ENCODE measurements at regions not wholly inside any gene's neighbourhood (a gene's known extent, or its start where the extent isn't known, plus 50 kb on each side); places are given as distances from the start of the nearest gene placed in this dataset.

GRCh38 chr14:98958632-98959031 lies 313.4 kb downstream of the BCL11B start:
- Mint-ChIP-seq H3K4me3 (no peak overlapping the region), H3K27me3 (peaks cover 0 to 16% of the 10 kb centered on the region in 2 donors), H3K27ac (no peak overlapping the region), H3K4me1 (ENCODE audit: low read depth in 2 of 2) (no peaks in the 10 kb centered on the region), H3K9me3 (no peaks in the 10 kb centered on the region), H3K36me3 (no peaks in the 10 kb centered on the region)
- ATAC-seq (no peak), DNase-seq (ENCODE audit: low spot score) (no peak)

DNA sequence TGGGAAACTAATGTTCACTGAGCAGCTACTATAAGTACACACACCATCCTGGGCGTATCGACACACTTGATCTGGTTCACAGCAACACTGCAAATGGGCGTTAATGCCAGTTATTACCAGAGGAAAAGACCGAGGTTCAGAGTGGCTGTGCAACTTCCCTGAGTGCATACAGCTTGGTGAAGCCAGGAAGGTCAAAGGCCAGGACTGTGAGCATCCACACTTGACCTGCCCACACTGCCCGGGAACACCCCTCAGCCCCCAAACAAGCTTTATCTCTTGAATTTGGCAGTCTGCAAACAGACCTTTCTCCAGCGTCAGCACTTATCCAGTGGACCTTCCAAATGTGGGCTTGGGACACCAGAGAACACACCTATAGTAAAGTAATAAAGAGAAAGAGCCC lies 312.6 kb downstream of the BCL11B start:
- Mint-ChIP-seq H3K36me3 (no peaks in the 10 kb centered on the region), H3K27ac (no peak overlapping the region), H3K4me3 (no peak overlapping the region), H3K9me3 (no peaks in the 10 kb centered on the region), H3K27me3 (peaks cover 0 to 14% of the 10 kb centered on the region in 2 donors), H3K4me1 (ENCODE audit: low read depth in 2 of 2) (peaks cover 0 to 1% of the 10 kb centered on the region in 2 donors)
- no peak for ATAC-seq
- no peak for DNase-seq (ENCODE audit: low spot score)

GRCh38 chr14:98959958-98960616 lies 311.9 kb downstream of the BCL11B start:
- no peaks in the 10 kb centered on the region for H3K9me3 Mint-ChIP-seq
- H3K27me3 Mint-ChIP-seq, result peaks cover 0 to 17% of the 10 kb centered on the region in 2 donors
- H3K36me3 Mint-ChIP-seq, result no peaks in the 10 kb centered on the region
- H3K27ac Mint-ChIP-seq, result no peak overlapping the region
- no peak overlapping the region for H3K4me3 Mint-ChIP-seq
- peaks cover 6 to 8% of the 10 kb centered on the region in 2 donors for H3K4me1 Mint-ChIP-seq (ENCODE audit: low read depth in 2 of 2)
- ATAC-seq (no peak), DNase-seq (ENCODE audit: low spot score) (no peak)

- Mint-ChIP-seq H3K9me3 (no peaks in the 10 kb centered on the region), H3K27me3 (peaks cover 0 to 19% of the 10 kb centered on the region in 2 donors), H3K4me3 (no peak overlapping the region), H3K4me1 (ENCODE audit: low read depth in 2 of 2) (peaks cover 12 to 13% of the 10 kb centered on the region in 2 donors), H3K27ac (no peak overlapping the region), H3K36me3 (no peaks in the 10 kb centered on the region)
- ATAC-seq (no peak), DNase-seq (ENCODE audit: low spot score) (no peak)
Observed at GRCh38 chr14:98960617-98961013, 311.4 kb downstream of the BCL11B start.

DNA sequence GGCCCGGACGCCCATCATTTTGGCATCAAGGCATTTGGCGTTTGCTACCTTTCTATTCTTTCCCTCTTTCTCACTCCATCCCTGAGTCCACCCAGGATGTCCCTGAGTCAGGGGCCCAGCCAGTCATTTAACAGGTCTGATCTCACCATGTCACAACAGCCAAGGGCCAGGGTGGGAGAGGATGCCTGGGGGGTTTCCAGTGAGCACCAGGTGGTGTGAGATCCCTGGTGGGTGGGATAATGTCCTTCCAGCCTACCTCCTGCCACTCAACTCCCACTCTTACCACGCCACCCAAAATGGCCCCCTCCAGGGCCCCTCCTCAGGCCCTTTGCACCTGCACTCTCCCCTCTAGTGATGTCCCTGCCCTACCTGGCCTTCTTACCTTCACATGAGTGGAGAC lies 310.8 kb downstream of the BCL11B start:
- ATAC-seq (no peak), DNase-seq (ENCODE audit: low spot score) (no peak)
- H3K36me3 Mint-ChIP-seq, result no peaks in the 10 kb centered on the region
- H3K27me3 Mint-ChIP-seq, result peaks cover 0 to 20% of the 10 kb centered on the region in 2 donors
- no peaks in the 10 kb centered on the region for H3K9me3 Mint-ChIP-seq
- H3K4me3 Mint-ChIP-seq, result no peak overlapping the region
- peaks cover 12 to 13% of the 10 kb centered on the region in 2 donors for H3K4me1 Mint-ChIP-seq (ENCODE audit: low read depth in 2 of 2)
- peak overlapping the region in 1 of 2 donors; percentile 5 for H3K27ac Mint-ChIP-seq

DNA sequence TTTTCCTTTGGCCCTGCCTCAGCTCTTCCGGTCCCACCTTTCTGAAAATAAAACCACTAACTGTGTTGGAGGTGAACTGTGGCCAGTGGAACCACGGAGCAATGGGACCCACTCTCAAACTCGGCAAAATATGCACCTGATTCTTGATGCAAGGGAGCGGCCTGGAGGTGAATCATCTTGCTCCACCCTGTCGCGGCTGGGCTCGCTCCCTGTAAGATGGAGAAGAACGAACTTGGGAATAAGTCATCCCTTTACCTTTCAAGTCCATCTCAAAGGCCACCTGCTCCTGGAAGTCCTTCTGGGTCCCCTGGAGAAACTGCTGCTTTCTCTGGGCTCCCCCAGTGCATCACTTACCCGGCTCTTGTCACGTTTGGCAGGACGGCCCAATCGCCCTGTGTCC lies 309.9 kb downstream of the BCL11B start:
- no peaks in the 10 kb centered on the region for H3K36me3 Mint-ChIP-seq
- H3K9me3 Mint-ChIP-seq, result no peaks in the 10 kb centered on the region
- no peak overlapping the region for H3K4me3 Mint-ChIP-seq
- H3K27ac Mint-ChIP-seq, result no peak overlapping the region
- peaks cover 12 to 13% of the 10 kb centered on the region in 2 donors for H3K4me1 Mint-ChIP-seq (ENCODE audit: low read depth in 2 of 2)
- ATAC-seq, result no peak
- peaks cover 0 to 20% of the 10 kb centered on the region in 2 donors for H3K27me3 Mint-ChIP-seq
- no peak for DNase-seq (ENCODE audit: low spot score)

DNA sequence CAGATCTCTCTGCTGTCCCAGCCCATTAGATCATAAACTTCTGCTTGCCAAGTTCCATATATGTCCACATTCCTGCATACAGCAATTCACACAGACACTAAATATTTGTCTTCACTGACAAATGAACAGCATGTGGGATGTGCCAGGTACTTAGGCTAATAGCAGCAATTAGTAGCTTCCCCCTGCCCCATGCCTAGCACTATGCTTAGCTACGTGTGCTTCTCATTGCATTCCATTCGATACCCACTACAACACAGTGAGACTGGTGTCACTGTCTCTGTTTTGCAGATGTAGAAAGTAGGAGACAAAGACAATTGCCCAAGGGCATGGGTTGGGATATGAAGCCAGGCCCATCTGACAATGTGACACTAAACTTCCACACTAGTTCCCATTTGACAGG lies 308.4 kb downstream of the BCL11B start:
- DNase-seq (ENCODE audit: low spot score) (no peak), ATAC-seq (no peak)
- no peak overlapping the region for H3K4me3 Mint-ChIP-seq
- H3K27me3 Mint-ChIP-seq, result peaks cover 0 to 20% of the 10 kb centered on the region in 2 donors
- no peak overlapping the region for H3K27ac Mint-ChIP-seq
- H3K9me3 Mint-ChIP-seq, result no peaks in the 10 kb centered on the region
- peaks cover 12 to 13% of the 10 kb centered on the region in 2 donors for H3K4me1 Mint-ChIP-seq (ENCODE audit: low read depth in 2 of 2)
- H3K36me3 Mint-ChIP-seq, result no peaks in the 10 kb centered on the region

DNA sequence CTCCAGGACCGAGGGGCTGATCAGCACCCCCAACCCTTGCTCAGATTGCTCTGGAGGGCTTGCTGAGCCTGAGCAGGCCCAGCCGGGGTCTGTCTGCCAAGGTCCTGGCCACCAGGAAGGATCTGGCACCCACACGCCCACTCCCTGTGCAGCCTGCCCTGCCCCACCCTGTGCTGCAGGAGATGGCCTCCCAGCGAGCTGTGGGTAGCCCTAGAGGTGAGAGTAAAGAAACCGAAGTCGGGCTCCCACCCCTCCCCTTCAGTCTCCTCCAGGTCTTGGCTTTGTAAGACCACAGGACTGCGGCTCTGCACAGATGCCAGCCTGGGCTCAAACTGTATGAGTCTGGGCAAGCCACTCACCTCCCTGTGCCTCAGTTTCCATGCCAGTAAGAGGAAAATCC lies 307.8 kb downstream of the BCL11B start:
- peaks cover 0 to 20% of the 10 kb centered on the region in 2 donors for H3K27me3 Mint-ChIP-seq
- H3K4me1 Mint-ChIP-seq (ENCODE audit: low read depth in 2 of 2), result peaks cover 12 to 13% of the 10 kb centered on the region in 2 donors
- DNase-seq (ENCODE audit: low spot score) (no peak), ATAC-seq (no peak)
- H3K4me3 Mint-ChIP-seq, result no peak overlapping the region
- H3K36me3 Mint-ChIP-seq, result no peaks in the 10 kb centered on the region
- H3K27ac Mint-ChIP-seq, result no peak overlapping the region
- no peaks in the 10 kb centered on the region for H3K9me3 Mint-ChIP-seq

GRCh38 chr14:98965076-98965475 lies 306.9 kb downstream of the BCL11B start:
- Mint-ChIP-seq H3K4me3 (no peak overlapping the region), H3K4me1 (ENCODE audit: low read depth in 2 of 2) (peaks cover 12 to 13% of the 10 kb centered on the region in 2 donors), H3K36me3 (no peaks in the 10 kb centered on the region), H3K27ac (peak overlapping the region in 1 of 2 donors; percentile 42), H3K27me3 (peaks cover 0 to 24% of the 10 kb centered on the region in 2 donors), H3K9me3 (no peaks in the 10 kb centered on the region)
- ATAC-seq (no peak), DNase-seq (ENCODE audit: low spot score) (no peak)

DNA sequence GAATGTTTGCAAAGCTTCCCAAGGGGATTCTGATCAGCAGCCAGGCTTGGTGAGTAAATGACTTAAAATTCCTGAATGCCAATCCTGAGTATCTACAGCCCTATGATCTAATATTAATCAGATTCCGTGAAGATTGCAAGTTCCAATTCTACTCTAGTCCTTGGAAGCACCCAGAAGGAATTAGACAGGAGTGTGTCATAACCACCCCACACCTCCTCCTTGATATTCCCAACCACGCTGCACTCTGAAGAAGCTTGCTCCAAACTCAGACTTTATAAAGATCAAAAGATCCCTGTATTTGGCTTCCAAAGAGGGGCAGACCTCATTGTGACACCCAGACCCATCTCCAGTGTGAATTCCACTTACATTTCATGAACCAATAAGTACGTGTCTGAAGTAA lies 306.0 kb downstream of the BCL11B start:
- Mint-ChIP-seq H3K27ac (no peak overlapping the region), H3K27me3 (peaks cover 0 to 22% of the 10 kb centered on the region in 2 donors), H3K4me1 (ENCODE audit: low read depth in 2 of 2) (peaks cover 12 to 13% of the 10 kb centered on the region in 2 donors), H3K9me3 (no peaks in the 10 kb centered on the region), H3K36me3 (no peaks in the 10 kb centered on the region), H3K4me3 (no peak overlapping the region)
- DNase-seq (ENCODE audit: low spot score), result no peak
- ATAC-seq, result no peak

DNA sequence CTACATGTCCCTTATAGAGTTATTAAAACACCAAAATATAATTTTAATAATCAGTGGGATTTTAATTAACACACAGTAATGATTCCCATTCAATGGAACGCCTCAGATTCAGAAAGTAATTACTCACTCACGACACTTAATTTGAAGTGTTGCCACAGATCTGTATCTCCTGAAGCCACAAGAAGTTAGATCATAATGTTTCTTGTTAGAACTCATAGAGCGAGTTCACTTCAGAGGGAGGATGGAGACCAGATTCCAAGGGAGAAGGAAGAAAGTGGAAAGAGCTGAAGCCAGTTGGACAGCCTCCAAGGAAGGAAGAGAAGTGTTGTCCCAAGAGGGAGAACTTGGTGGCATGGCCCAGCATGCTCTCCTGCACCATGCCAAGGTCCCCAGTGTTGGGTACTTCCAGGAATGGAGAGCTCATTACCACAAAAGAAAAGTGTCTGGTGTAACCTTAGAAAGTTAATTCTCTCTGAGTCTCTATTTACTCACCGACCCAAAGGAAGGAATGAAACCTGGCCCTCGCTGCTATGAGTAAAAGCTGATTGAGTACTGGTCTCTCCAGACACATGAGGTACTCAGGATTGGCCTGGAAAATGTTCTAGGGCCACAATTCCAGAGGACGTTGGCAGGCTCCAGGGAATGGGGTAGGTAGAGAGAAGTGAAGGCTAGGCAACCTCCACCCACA lies 305.4 kb downstream of the BCL11B start:
- no peak for ATAC-seq
- no peak for DNase-seq (ENCODE audit: low spot score)
- peaks cover 12 to 13% of the 10 kb centered on the region in 2 donors for H3K4me1 Mint-ChIP-seq (ENCODE audit: low read depth in 2 of 2)
- H3K4me3 Mint-ChIP-seq, result no peak overlapping the region
- H3K9me3 Mint-ChIP-seq, result no peaks in the 10 kb centered on the region
- H3K27ac Mint-ChIP-seq, result no peak overlapping the region
- peaks cover 0 to 19% of the 10 kb centered on the region in 2 donors for H3K27me3 Mint-ChIP-seq
- H3K36me3 Mint-ChIP-seq, result no peaks in the 10 kb centered on the region

GRCh38 chr14:98974113-98974512 lies 297.9 kb downstream of the BCL11B start:
- no peak overlapping the region for H3K27ac Mint-ChIP-seq
- no peaks in the 10 kb centered on the region for H3K4me1 Mint-ChIP-seq (ENCODE audit: low read depth in 2 of 2)
- H3K9me3 Mint-ChIP-seq, result no peaks in the 10 kb centered on the region
- ATAC-seq (no peak), DNase-seq (ENCODE audit: low spot score) (no peak)
- no peak overlapping the region for H3K4me3 Mint-ChIP-seq
- H3K36me3 Mint-ChIP-seq, result no peaks in the 10 kb centered on the region
- peaks cover 6 to 10% of the 10 kb centered on the region in 2 donors for H3K27me3 Mint-ChIP-seq

- Mint-ChIP-seq H3K27me3 (peaks cover 3 to 6% of the 10 kb centered on the region in 2 donors), H3K36me3 (no peaks in the 10 kb centered on the region), H3K4me3 (no peak overlapping the region), H3K9me3 (no peaks in the 10 kb centered on the region), H3K27ac (no peak overlapping the region), H3K4me1 (ENCODE audit: low read depth in 2 of 2) (no peaks in the 10 kb centered on the region)
- no peak for DNase-seq (ENCODE audit: low spot score)
- ATAC-seq, result no peak
Observed at GRCh38 chr14:98976271-98976670, 295.7 kb downstream of the BCL11B start.

GRCh38 chr14:98977451-98977850 lies 294.5 kb downstream of the BCL11B start:
- Mint-ChIP-seq H3K27ac (no peak overlapping the region), H3K27me3 (peaks cover 3 to 6% of the 10 kb centered on the region in 2 donors)

More at GRCh38 chr14:98977451-98977850, 294.5 kb downstream of the BCL11B start:
- Mint-ChIP-seq H3K4me3 (no peak overlapping the region), H3K9me3 (no peaks in the 10 kb centered on the region), H3K4me1 (ENCODE audit: low read depth in 2 of 2) (no peaks in the 10 kb centered on the region), H3K36me3 (no peaks in the 10 kb centered on the region)
- DNase-seq (ENCODE audit: low spot score), result no peak
- no peak for ATAC-seq

Measured in natural killer cell treated with Interleukin-12 subunit alpha and Interleukin-12 subunit beta and Interleukin-15 and Interleukin-18, amount 100 ng/mL, for 72 hours (primary cell).